Activated CD8-positive, alpha-beta memory T cell treated with anti-CD3 and anti-CD28 coated beads, Interleukin-2, amount 50 U/mL, for 4 hours (primary cell): ENCODE measurements at regions not wholly inside any gene's neighbourhood (a gene's known extent, or its start where the extent isn't known, plus 50 kb on each side); places are given as distances from the start of the nearest gene placed in this dataset.

Source experiments
- DNase-seq: peaks from one replicate; pipeline ENCODE4 v3.0.0-alpha.2; 2020

- no peak for DNase-seq
Observed at GRCh38 chr6:44614396-44614795, 226.9 kb downstream of the CDC5L start.

- DNase-seq, result no peak
Observed at GRCh38 chr6:44615621-44616020, 228.1 kb downstream of the CDC5L start.

- no peak for DNase-seq
Observed at GRCh38 chr6:44617416-44617815, 229.9 kb downstream of the CDC5L start.

GRCh38 chr6:44618371-44618770, 230.9 kb downstream of the CDC5L start:
- DNase-seq, result no peak

- no peak for DNase-seq
Observed at GRCh38 chr6:44620922-44621321, 233.4 kb downstream of the CDC5L start.

GRCh38 chr6:44621846-44622245, 234.3 kb downstream of the CDC5L start:
- no peak for DNase-seq

GRCh38 chr6:44622555-44622954, 235.0 kb downstream of the CDC5L start:
- no peak for DNase-seq

GRCh38 chr6:44622956-44623355, 235.4 kb downstream of the CDC5L start:
- DNase-seq, result no peak

- no peak for DNase-seq
Observed at GRCh38 chr6:44624226-44624625, 236.7 kb downstream of the CDC5L start.

- no peak for DNase-seq
Observed at GRCh38 chr6:44624936-44625573, 237.5 kb downstream of the CDC5L start.

- DNase-seq, result no peak
Observed at GRCh38 chr6:44625996-44626395, 238.5 kb downstream of the CDC5L start.

- DNase-seq, result no peak
Observed at GRCh38 chr6:44626616-44627015, 239.1 kb downstream of the CDC5L start.

- DNase-seq, result no peak
Observed at GRCh38 chr6:44627091-44627882, 239.8 kb downstream of the CDC5L start.

- no peak for DNase-seq
Observed at GRCh38 chr6:44627883-44628271, 240.4 kb downstream of the CDC5L start.

GRCh38 chr6:44628347-44628746, 240.8 kb downstream of the CDC5L start:
- DNase-seq, result no peak

GRCh38 chr6:44629636-44630035, 242.1 kb downstream of the CDC5L start:
- no peak for DNase-seq

- DNase-seq, result no peak
Observed at GRCh38 chr6:44630125-44631028, 242.9 kb downstream of the CDC5L start.

GRCh38 chr6:44631968-44632367, 244.5 kb downstream of the CDC5L start:
- no peak for DNase-seq

- DNase-seq, result no peak
Observed at GRCh38 chr6:44634321-44634720, 246.8 kb downstream of the CDC5L start.

GRCh38 chr6:44635486-44635885, 248.0 kb downstream of the CDC5L start:
- DNase-seq, result no peak

- DNase-seq, result no peak
Observed at GRCh38 chr6:44636561-44637248, 249.2 kb downstream of the CDC5L start.

GRCh38 chr6:44641344-44642031, 254.0 kb downstream of the CDC5L start:
- DNase-seq, result no peak
